ENCODE measurements at regions not wholly inside any gene's neighbourhood (a gene's known extent, or its start where the extent isn't known, plus 50 kb on each side); places are given as distances from the start of the nearest gene placed in this dataset.
A peak's percentile ranks its signal among the peaks of the same experiment; 100 is the strongest.
"Not testable (repeated sequence)": the region's sequence is repeated elsewhere in the genome, so short reads cannot be mapped to it uniquely, and the experiment has no call there.

DNA sequence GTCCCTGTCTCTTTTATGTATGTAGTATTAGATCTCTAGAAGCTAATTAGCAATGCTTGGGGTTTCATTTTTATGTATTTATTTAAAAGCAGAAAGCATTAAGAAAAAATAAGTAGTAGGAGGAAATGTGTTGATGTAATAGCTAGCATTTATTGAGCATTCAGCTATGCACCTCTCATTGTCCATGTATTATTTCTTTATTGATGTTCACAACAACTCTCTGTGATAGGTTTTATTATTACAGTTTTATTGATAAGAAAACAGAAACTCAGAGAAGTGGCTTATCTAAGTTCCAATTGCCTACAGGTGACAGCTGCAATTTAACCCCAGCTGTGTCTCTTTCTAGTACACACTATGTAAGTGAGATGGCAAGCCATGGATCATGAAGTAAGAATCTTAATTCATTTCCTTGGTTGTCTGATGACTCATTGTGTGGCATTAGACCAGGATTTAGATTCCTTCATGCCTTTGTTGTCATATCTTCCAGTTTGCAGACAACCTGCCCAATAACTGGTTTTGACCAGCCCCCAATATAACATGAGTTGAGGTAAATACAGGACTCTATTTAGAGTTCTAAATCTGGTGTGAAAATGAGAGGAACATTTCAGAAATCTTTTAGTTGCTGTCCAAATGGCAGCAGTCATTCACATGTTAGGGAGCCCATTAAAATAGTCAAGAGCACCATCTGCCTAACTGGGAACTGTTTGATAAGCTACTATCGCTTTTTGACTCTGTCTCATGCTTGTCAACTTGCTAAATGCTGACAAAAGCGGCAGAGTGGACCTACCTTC lies 170.8 kb upstream of the PHACTR1 start:
- DNase-seq (ENCODE audit: low spot score): no peak

DNA sequence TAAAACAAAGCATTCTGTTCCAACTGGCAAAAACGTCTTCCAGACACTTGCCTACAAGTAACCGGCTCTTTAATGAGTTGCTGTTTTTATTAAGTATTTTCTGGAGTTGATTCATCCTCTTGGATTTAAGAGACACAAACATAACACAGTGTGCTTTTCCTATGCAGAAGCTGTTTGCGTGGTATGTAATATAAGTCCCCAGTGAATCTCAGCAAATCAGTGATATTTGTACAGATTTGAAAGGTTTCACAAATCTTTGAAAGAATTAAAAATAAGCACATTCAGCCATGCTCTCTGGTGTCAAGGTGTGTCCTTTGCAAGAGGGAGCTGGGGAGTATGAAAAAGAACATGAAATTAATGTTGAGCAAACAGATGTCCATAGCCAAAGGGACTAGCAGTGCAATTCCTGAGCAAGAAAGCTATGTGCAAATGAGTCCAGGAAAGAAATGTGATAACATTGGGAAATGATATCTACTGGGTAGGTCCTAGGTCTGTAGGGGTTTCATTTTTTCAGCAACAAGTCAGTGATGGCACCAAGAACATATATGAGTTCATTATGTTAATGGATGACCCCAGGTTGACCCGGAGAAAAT lies 170.1 kb upstream of the PHACTR1 start:
- no peak for DNase-seq (ENCODE audit: low spot score)

DNA sequence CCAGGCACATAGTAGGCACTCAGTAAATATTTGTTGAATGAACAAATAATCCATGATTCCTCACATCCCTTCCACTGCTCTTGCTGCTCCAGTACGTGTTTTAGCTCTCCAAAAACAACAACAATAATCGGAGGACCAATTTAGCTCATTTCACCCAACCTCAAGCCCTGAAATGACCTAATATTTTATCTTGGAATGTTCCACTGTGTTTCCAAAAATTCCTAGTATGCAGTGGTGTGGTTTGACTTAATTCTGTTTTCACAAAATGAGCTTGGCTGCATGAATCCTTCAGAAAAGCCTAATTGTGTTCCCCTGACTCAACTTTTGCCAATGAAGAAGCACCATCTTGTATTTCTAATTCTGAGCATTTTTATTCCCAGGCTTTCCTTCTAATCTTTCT lies 168.0 kb upstream of the PHACTR1 start:
- no peak for DNase-seq (ENCODE audit: low spot score)

DNA sequence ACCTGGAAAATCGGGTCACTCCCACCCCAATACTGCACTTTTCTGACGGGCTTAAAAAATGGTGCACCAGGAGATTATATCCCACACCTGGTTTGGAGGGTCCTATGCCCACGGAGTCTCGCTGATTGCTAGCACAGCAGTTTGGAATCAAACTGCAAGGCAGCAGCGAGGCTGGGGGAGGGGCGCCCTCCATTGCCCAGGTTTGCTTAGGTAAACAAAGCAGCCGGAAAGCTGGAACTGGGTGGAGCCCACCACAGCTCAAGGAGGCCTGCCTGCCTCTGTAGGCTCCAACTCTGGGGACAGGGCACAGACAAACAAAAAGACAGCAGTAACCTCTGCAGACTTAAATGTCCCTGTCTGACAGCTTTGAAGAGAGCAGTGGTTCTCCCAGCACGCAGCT lies 167.1 kb upstream of the PHACTR1 start:
- not testable (repeated sequence) for DNase-seq (ENCODE audit: low spot score)

DNA sequence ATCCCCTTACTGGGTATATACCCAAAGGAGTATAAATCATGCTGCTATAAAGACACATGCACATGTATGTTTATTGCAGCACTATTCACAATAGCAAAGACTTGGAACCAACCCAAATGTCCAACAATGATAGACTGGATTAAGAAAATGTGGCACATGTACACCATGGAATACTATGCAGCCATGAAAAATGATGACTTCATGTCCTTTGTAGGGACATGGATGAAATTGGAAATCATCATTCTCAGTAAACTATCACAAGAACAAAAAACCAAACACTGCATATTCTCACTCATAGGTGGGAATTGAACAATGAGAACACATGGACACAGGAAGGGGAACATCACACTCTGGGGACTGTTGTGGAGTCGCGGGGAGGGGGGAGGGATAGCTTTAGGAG lies 161.7 kb upstream of the PHACTR1 start:
- not testable (repeated sequence) for DNase-seq (ENCODE audit: low spot score)

DNA sequence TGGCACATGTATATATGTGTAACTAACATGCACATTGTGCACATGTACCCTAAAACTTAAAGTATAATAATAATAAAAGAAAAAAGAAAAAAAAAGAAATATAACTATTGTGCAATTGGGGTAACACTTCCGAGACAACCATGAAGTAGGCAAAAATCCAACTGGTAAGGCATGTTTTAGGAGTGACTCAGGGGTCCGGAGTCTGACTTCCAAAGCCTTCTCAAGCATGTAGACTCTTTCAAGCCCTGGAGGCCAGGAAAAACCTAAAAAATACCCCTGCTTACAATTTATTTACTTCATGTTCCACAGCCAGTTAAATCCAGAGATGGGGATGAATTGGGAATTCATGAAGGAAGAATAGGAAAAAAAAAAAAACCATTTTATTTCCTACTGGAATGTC lies 161.3 kb upstream of the PHACTR1 start:
- no peak for DNase-seq (ENCODE audit: low spot score)

DNA sequence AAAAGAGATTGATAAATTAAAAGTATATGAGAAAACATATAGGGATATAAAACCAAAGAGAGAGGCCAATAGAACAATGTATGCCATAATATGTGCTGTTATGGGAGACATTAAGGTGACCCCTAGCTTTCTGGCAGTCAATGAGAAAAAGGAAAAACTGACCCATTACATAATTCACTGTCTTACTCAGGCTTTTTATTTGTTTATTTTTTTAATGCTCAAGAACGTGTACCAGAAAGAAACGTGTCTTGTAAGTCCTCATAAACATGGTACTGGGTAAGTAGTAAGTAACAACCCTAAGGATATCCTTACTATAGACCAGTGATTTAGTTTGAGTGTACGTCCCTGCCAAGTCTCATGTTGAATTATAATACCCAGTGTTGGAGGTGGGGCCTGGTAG lies 160.8 kb upstream of the PHACTR1 start:
- no peak for DNase-seq (ENCODE audit: low spot score)

DNA sequence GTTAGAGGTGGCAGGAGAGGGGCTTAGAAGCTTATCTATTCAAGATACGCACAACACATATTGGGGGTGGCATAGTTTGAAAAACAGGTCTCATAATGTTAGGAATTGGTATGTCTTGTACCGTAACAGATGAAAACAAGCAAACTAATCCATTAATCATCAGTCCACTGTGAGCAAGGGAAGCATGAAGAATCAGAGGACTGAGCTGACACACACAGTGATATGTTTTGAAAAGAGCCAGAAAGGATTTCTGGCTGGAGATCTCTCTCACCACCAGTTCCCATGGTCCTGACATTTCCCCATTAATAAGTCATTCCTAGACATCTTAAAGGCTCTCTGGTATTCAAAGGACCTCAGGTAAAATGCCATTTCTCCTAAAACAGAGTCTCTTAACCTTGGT lies 158.8 kb upstream of the PHACTR1 start:
- no peak for DNase-seq (ENCODE audit: low spot score)

DNA sequence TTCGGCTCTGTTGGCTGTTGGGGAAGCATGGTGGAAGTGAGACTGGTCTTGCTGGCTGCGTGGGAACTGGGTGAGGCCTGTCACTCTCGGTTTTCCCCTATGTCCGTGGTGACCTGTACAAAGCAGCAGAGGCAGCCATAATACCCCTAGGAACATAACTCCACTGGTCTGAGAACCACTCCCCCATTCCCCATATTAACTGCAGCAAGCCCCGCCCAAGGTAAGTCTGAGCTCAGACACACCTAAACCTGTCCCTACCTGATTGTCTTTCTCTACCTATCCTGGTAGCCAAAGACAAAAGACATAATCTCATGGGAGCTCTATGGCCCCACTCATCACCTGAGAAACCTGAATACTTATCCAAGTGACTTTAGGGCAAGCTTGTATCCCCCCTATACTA lies 156.3 kb upstream of the PHACTR1 start:
- no peak for DNase-seq (ENCODE audit: low spot score)

DNA sequence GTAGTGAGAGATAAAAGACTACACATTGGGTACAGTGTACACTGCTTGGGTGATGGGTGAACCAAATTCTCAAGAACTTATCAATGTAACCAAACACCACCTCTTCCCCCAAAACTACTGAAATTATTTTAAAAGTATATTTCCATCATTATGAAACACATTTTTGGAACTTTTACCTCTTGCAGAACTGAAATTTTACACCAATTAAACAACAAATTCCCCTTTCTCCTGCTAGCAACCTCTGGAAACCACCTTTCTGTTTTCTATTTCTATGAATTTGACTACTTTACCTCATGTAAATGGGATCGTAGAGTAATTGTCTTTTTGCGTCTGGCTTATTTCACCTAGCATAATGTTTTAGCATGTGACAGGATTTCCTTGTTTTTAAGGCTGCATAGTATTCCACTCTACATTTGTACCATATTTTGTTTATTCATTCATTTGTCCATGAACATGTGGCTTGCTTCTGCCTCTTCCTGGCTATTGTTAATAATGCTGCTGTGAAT lies 149.9 kb upstream of the PHACTR1 start:
- DNase-seq (ENCODE audit: low spot score): no peak

DNA sequence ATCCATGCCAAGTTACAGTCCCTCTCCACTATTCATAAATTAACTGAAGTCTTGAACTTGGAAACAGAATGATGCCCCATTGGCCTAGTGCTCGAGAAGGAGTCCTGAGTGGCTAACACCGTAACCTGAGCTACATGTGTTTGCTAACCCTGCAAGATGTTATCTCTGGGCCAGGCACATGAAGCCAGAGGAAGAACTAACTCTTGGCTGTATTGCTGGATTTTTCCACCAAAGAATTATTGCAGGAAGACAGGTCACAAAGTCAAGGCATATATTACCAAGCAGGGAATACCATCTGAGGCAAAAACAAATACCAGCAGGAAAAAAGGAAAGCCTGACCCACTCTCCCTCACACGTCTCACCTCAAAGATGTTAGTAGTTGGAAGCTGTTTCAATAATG lies 148.9 kb upstream of the PHACTR1 start:
- DNase-seq (ENCODE audit: low spot score): peak; percentile 2

DNA sequence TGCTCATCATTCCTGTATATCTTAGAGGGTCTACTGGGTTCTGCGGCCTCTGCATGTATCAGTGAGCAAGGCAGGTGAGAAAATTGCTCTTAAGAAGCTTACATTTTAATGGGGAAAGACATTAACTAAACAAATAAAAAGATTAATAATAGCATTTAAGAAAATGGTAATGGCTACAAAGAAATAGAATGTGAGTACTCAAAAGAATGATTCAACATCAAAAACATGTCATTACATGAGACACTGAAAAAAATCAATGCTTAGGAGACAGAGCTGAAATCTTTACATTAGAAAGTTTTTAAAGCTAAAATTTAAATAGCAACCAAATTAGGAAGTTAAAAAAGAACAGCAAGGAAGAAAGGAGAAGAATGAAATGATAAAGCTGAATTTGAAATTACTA lies 146.9 kb upstream of the PHACTR1 start:
- DNase-seq (ENCODE audit: low spot score): no peak

DNA sequence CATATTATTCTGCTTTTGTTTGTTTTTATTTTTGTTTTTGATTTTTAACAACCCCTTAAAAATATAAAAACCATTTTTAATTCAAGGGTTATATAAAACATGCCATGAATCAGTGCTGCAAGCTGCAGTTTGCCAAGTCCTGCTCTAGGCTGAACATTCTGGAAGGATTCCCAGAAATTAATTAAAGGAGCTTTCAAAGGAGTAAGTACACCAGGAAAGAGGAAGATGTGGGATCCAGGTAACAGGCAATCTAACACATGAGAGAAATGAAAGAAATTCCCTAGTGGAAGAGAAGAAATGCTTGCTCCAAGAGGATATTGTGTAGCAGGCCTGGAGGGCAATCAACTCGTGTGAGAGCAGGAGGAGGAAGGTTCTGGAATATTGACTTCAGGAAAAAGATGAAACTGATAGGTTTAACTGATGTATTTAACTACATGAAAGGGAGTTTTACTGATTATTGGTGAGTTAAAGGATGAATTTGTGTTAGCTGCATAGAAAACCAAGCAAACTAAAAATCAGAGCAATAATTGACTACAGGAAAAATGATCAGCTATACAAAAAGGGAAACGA lies 146.0 kb upstream of the PHACTR1 start:
- DNase-seq (ENCODE audit: low spot score): no peak

DNA sequence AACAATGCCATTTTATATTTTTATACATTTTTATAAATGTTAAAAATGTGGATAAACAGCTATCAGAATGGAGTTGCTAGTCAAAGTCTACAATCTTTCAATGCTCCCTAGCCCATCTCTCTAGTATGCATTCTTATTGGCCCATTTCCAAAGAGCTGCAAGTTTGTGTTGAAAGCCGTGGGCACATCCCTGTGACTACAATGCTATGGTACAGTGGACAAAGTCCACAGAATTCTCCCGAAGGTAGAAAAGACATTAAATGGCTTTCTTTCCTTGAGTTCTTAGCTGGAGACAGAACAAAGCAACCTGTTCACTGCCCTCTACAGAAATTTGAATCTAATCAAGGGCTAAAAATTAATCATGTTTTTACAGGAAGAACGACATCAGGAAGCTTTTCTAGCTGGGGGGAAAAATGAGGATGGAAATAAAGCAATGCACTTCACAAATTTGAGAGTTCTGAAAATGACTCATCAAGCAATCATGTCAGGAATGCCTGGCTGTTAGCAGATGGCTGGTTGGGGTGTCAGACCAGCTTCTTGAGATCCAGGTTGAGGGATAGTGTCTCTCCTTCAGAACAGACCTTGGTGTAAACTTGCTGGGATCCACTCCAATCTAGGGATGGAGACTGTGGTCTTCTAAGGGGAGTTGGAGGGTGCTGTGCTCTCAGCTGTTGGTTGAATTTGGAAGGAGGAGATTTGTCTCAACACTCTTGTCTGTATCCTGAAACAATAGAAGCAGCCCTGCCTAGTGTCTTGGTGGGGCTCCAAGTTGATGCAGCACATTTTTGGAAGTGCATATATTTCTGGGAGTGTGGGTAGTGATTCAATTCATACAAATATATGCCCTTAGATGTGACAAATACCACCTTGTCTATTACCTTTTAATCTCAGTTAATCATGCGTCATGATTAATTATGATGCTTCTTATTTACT lies 143.4 kb upstream of the PHACTR1 start:
- DNase-seq (ENCODE audit: low spot score): no peak

DNA sequence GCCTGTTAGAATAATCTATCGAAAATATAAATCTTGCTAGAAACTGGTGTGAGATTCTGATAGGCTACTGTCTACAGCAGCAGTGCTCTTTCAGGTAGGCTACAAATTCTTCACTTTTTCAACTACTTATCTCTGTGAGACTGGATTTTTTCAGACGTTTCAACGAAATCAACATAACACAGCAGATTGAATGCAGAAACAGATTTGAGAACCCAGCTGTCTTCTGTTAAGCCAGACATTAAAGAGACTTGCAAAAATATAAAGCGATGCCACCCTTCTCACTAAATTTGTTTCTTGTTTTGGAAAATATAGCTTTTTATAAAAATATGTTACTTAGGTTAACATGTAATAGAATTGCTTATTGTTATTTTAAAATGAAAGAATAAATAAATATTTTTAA lies 140.6 kb upstream of the PHACTR1 start:
- DNase-seq (ENCODE audit: low spot score): no peak

DNA sequence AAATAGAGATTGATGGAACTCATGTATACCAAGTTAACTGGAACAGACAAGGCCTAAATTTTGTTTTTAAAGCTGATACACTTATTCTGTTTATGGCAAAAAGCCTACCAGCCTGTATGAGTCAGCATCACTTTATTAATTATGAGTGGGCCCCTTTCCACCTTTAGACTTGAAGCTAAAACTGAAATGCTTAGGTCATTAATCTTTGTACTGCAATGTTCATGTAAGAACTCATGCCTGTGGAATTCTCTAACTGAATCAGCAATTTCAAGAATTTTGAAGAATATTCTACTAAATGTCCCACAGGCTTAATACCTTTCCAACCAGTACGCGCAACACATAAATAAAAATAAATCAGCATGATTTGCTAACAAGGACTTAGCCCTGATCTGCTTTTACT lies 140.2 kb upstream of the PHACTR1 start:
- DNase-seq (ENCODE audit: low spot score): no peak

DNA sequence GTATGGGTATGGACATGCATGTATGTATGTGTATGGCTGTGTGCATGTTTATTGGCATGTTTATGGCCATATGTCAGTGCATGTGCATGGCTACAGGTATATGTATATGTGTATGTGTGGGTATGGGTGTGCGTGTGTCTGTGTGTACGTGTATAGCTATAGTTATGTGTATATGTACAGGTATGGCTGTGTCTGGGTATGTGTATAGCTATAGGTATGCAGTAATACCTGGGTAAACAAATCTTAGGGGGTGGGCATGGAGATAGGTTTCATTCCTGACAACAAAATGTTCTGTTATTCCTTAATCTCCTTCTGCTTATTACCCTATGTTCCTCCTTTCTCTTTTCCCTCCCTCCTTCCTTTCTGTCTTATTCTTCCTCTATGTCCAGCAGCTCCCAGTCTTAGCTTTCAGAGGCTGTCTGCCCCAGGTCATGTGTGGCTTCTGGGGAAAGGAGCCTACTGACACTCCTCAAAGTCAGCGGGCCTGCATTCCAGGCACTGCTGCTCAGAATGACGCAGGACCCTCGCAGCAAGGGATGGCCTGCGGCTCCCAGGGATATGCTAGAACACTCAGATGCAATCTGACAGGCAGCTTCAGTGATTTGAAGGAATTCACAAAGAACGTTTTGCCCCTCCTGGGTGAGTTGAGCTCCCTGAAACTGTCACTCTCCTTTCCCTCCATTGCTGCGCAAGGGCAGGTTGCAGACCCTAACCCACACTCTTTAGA lies 139.3 kb upstream of the PHACTR1 start:
- DNase-seq (ENCODE audit: low spot score): no peak

DNA sequence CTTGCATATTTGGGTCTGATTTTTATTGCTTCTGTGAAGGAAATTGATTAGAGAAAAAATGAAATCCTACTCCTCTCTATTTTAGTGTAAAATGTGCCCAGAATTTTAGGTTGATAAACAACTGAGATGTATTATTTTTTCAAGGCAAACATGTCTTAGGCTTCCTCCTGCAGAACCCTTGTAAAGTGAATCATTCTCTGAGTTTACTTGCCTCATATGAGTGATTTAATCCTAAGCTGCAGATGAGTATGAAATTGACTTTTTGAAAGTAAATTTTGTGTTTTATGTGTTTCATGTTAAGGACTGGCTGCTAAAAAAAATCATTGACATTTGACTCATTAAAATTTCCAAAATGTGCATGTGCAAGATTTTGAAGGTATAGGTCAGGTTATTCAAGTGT lies 138.5 kb upstream of the PHACTR1 start:
- DNase-seq (ENCODE audit: low spot score): no peak

DNA sequence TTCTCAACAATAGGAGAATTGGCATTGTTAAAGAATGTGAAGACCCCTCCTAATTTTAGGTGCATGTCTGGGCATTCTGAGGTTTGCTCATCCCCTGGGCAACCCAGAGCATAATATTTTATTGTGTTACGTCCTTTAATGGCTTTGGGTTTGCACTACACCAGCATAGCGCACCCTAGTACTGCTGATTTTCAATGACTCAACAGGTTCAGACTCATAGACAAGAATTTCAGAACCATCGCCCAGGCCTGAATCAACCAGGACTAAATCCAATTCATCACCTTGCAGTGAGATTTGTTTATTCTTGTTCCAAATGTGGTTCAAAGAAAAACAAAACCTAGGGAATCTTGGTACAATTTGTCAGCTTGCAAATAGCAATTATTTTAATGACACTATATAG lies 137.8 kb upstream of the PHACTR1 start:
- no peak for DNase-seq (ENCODE audit: low spot score)

DNA sequence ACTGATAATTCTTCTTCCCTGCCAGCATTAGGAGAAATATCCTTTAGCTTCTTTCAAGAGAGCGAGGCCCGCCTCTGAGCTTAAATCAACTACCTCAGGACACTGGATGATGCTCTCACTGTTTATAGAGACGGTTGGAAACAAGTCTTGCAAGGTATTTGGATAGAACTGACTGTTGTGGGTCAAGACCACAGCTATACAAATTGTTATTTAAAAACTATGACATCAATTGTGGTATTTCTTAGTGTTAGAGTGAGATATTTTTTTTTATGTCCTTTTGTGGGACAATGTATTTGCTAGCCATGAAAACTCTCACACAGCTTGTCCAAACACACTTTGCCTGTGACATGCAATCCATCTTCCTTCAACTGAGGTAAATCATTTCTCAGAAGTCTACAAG lies 136.3 kb upstream of the PHACTR1 start:
- DNase-seq (ENCODE audit: low spot score): no peak

DNA sequence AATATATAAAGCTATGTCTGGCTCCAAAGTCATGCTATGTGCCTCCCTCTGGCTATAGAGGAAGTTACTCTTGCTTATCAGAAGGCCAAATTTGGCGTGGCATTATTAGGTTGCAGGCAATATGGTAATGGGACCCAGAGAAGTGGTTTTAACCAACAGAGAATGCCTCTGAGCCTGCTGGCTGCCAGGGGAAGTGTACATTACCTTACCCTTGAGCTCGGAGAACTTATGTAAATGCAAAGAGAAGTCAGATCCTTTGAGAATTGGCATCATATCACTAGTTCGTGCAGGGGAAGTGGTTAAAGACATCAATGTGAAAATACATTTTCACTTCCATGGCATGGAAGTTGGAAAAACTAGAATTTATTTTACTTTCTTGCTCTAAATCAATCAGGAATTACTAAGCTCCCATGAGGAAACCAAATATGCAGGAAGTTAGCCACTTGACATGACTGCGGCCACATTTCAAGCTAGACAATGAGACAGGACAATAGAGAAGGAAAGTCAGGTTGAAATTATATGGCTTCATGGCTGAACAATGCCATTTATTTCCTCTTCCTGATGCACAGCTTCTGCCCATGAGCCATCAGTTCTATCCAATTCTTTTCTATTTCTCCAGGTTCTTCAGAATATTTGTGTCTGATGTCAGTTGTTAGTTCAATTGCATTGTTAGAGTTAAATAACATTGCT lies 134.0 kb upstream of the PHACTR1 start:
- no peak for DNase-seq (ENCODE audit: low spot score)

Measured in SK-N-DZ (cell line).